GM10248 (cell line): ENCODE measurements at regions not wholly inside any gene's neighbourhood (a gene's known extent, or its start where the extent isn't known, plus 50 kb on each side); places are given as distances from the start of the nearest gene placed in this dataset.
"Not testable (repeated sequence)": the region's sequence is repeated elsewhere in the genome, so short reads cannot be mapped to it uniquely, and the experiment has no call there.

Experiments used
- CTCF ChIA-PET: fragments of 300-600 bp; sonication (Branson Sonifier 250); formaldehyde crosslinking; extraction: SDS; loops from one replicate; lab custom pipeline; 2021; ENCODE audit warnings: antibody characterized with exemption; lab: Yijun Ruan, JAX
- POLR2A ChIA-PET: fragments of 350-650 bp; sonication (Branson Sonifier 250); formaldehyde crosslinking; extraction: SDS; loops from one replicate; lab custom pipeline; 2020; ENCODE audit warnings: antibody characterized with exemption; lab: Yijun Ruan, JAX
- DNase-seq: peaks from one replicate; pipeline ENCODE4 v3.0.0; 2012; ENCODE audit errors: extremely low spot score
- CTCF ChIP-seq: IDR thresholded peaks from 2 replicates; pipeline ENCODE4 v1.5.1; 2012; ENCODE audit warnings: mild to moderate bottlenecking, low read depth; ENCODE audit errors: extremely low read depth, missing control alignments, control extremely low read depth

- TF ChIP-seq CTCF: no peak
- ChIA-PET POLR2A (no interaction called here), CTCF (interaction anchor here (1.3 kb wide), 1 partner anchor 84 kb away, joined by 4 read pairs; the partner anchor contains the start of gene MYLIP)
- no peak for DNase-seq
Measured at GRCh38 chr6:16044211-16044643, 84.7 kb upstream of the MYLIP start.

DNA sequence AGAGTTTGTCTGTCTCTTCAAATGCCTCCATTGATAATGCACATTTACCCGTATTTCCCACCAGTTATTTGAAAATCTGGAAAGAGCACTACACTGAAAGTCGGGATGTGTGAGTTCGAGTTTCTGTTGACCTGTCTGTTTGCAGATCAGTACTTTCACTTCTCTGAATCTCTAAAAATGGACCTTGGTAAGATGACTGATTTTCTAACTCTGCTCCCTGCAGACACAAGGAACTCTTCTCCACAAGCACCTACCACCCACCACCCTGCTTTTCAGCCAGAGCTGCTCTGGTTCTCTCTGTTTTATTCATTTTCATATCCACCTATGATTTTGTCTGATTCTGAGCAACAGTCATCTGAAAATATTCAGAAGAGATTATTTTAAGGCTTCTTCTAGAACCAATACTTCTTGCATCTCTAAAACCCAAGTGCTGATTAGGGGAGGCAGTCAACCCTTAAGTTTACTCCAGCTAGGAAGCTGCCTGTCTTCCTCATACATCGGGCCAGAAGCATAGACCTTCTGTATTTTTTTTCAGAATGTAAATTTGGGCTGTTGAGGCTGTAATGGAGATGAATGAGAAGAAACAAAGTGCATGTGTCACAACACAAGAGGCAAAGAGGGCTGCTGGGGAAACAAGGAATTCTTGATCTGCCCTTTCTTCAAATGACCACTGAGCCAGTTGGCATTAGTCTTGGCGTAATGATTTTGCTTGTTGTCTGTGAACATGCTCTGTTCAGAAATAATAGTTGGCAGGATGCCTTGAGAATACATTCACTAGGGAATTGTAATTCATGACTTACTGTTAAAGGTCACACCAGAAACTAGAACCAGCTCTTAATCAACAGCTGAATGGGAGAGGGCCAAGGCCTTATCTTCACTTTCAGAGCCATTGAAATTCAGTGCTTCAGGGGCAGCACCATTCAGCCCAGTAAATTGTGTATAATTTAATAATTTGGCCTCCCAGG lies 85.4 kb upstream of the MYLIP start:
- TF ChIP-seq CTCF: no peak
- ChIA-PET CTCF (interaction anchor here (0.8 to 1.3 kb wide), 2 partner anchors 35 to 85 kb away, joined by 3 to 4 read pairs; partner anchors contain the start of gene MYLIP), POLR2A (no interaction called here)
- DNase-seq: peak; percentile 38

GRCh38 chr6:16042751-16043150 lies 86.1 kb upstream of the MYLIP start:
- no peak for DNase-seq
- ChIA-PET CTCF (interaction anchor here (0.8 to 1.9 kb wide), 2 partner anchors 8 to 35 kb away, joined by 3 to 7 read pairs; no protein-coding TSS in a partner anchor), POLR2A (no interaction called here)
- TF ChIP-seq CTCF: no peak

GRCh38 chr6:16041327-16041726 lies 87.6 kb upstream of the MYLIP start:
- POLR2A ChIA-PET: no interaction called here
- CTCF ChIA-PET: interaction anchor here (0.6 to 2.0 kb wide), 4 partner anchors 10 to 142 kb away, joined by 3 to 7 read pairs (median 4); no protein-coding TSS in a partner anchor

DNA sequence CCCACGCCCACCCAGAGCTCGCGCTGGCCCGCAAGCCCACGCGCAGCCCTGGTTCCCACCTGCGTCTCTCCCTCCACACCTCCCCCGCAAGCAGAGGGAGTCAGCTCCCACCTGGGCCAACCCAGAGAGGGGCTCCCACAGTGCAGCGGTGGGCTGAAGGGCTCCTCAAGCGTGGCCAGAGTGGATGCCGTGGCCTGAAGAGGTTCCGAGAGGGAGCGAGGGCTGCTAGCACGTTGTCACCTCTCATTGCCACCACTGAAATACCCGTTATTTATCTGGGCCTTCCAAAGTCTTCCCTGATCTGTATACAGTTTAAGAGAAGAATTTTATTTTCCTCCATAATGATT lies 88.3 kb upstream of the MYLIP start:
- ChIA-PET POLR2A (no interaction called here), CTCF (interaction anchor here (1.7 to 2.0 kb wide), 3 partner anchors 9 to 13 kb away, joined by 3 to 7 read pairs (median 6); no protein-coding TSS in a partner anchor)
- no peak for DNase-seq
- no peak for TF ChIP-seq CTCF

More at GRCh38 chr6:16041327-16041726, 87.6 kb upstream of the MYLIP start:
- peak; percentile 29 for DNase-seq
- TF ChIP-seq CTCF: no peak

DNA sequence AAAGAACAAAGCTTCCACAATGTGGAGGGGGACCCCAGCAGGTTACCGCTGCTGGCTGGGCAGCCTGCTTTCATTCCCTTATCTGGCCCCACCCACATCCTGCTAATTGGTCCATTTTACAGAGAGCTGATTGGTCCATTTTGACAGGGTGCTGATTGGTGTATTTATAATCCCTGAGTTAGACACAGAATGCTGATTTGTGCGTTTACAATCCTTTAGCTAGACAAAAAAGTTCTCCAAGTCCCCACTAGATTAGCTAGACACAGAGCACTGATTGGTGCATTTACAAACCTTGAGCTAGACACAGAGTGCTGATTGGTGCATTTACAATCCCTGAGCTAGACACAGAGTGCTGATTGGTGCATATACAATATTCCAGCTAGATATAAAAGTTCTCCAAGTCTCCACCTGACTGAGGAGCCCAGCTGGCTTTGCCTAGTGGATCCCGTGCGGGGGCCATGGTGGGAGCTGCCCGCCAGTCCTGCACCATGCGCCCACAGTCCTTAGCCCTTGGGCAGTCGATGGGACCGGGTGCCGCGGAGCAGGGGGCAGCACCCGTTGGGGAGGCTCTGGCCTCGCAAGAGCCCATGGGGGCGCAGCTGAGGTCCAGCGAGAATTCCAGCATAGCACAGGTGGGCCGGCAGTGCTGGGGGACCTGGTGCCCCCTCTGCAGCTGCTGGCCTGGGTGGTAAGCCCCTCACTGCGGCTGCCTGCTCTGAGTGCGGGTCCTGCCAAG lies 88.8 kb upstream of the MYLIP start:
- DNase-seq, POLR2A ChIA-PET: not testable (repeated sequence)
- CTCF ChIA-PET: interaction anchor here (1.0 to 2.0 kb wide), 3 partner anchors 8 to 89 kb away, joined by 3 to 6 read pairs (median 3); partner anchors contain the start of gene MYLIP
